Smooth muscle cell (in vitro differentiated cells): ENCODE measurements at regions not wholly inside any gene's neighbourhood (a gene's known extent, or its start where the extent isn't known, plus 50 kb on each side); places are given as distances from the start of the nearest gene placed in this dataset.
A peak's percentile ranks its signal among the peaks of the same experiment; 100 is the strongest.
"Not testable (repeated sequence)": the region's sequence is repeated elsewhere in the genome, so short reads cannot be mapped to it uniquely, and the experiment has no call there.

Source experiments
- DNase-seq: peaks from one replicate; lab custom pipeline; 2025; ENCODE audit not compliant: unreplicated experiment; lab: John Stamatoyannopoulos, UW
- H2AFZ ChIP-seq: fragments of 200-600 bp; sonication (generic); 2 replicates; pipeline ENCODE4 v1.6.0; 2016; ENCODE audit warnings: antibody characterized with exemption, low read depth, mild to moderate bottlenecking
- H3F3A ChIP-seq: fragments of 200-600 bp; sonication (generic); 2 replicates; pipeline ENCODE4 v1.6.0; 2017; ENCODE audit warnings: antibody characterized with exemption, low read depth
- H3K27ac ChIP-seq: fragments of 200-600 bp; sonication (generic); 2 replicates; pipeline ENCODE4 v1.5.1; 2016; ENCODE audit warnings: low read depth, mild to moderate bottlenecking
- H3K27me3 ChIP-seq: fragments of 200-600 bp; sonication (generic); 2 replicates; pipeline ENCODE4 v1.6.1; 2016; ENCODE audit warnings: low read depth, mild to moderate bottlenecking
- H3K36me3 ChIP-seq: fragments of 200-600 bp; sonication (generic); 2 replicates; pipeline ENCODE4 v1.5.1; 2016; ENCODE audit warnings: low read depth
- H3K4me1 ChIP-seq: fragments of 200-600 bp; sonication (generic); 2 replicates; pipeline ENCODE4 v1.5.1; 2016; ENCODE audit warnings: low read depth
- H3K4me2 ChIP-seq: fragments of 200-600 bp; sonication (generic); 2 replicates; pipeline ENCODE4 v1.6.0; 2016; ENCODE audit warnings: mild to moderate bottlenecking
- H3K4me3 ChIP-seq: fragments of 200-600 bp; sonication (generic); 2 replicates; pipeline ENCODE4 v1.5.1; 2016; ENCODE audit warnings: mild to moderate bottlenecking
- H3K79me2 ChIP-seq: fragments of 200-600 bp; sonication (generic); 2 replicates; pipeline ENCODE4 v1.6.0; 2016; ENCODE audit warnings: low read depth, mild to moderate bottlenecking
- H3K9ac ChIP-seq: fragments of 200-600 bp; sonication (generic); 2 replicates; pipeline ENCODE4 v1.6.0; 2016; ENCODE audit warnings: low read depth
- H3K9me3 ChIP-seq: fragments of 200-600 bp; sonication (generic); replicated peaks from 2 replicates; pipeline ENCODE4 v1.5.1; 2016; ENCODE audit warnings: low read depth
- H4K20me1 ChIP-seq: fragments of 200-600 bp; sonication (generic); 2 replicates; pipeline ENCODE4 v1.6.0; 2016; ENCODE audit warnings: low read depth
- CTCF ChIP-seq: fragments of 200-600 bp; sonication (generic); IDR thresholded peaks from 2 replicates; pipeline ENCODE4 v1.5.1; 2017; ENCODE audit warnings: borderline replicate concordance, mild to moderate bottlenecking, antibody characterized with exemption; ENCODE audit not compliant: insufficient read depth, poor library complexity, severe bottlenecking
- WGBS: methylation state at CpG from one replicate; pipeline ENCODE4 v1.1.7; 2016; ENCODE audit warnings: low lambda C conversion rate; 5-methylcytosine and 5-hydroxymethylcytosine counted together

GRCh38 chr10:89981891-89982290 lies 280.5 kb downstream of the KIF20B start:
- Histone ChIP-seq H3K4me3 (no peak overlapping the region), H3F3A (no peaks in the 10 kb centered on the region), H3K4me2 (no peak overlapping the region), H3K9me3 (no peaks in the 10 kb centered on the region), H3K4me1 (no peaks in the 10 kb centered on the region), H4K20me1 (no peaks in the 10 kb centered on the region), H3K27me3 (no peaks in the 10 kb centered on the region), H3K79me2 (no peaks in the 10 kb centered on the region), H3K9ac (no peak overlapping the region), H3K27ac (no peak overlapping the region), H2AFZ (peak overlapping the region; percentile 2), H3K36me3 (no peaks in the 10 kb centered on the region)
- TF ChIP-seq CTCF, result no peak
- no peak for DNase-seq
- WGBS, result 37% methylated on average over 3 of the region's 3 CpGs

GRCh38 chr10:89985446-89985845 lies 284.1 kb downstream of the KIF20B start:
- no peak overlapping the region for H2AFZ ChIP-seq
- no peak overlapping the region for H3K9ac ChIP-seq
- H3K4me1 ChIP-seq, result no peaks in the 10 kb centered on the region
- no peak overlapping the region for H3K4me2 ChIP-seq
- H3K79me2 ChIP-seq, result no peaks in the 10 kb centered on the region
- no peaks in the 10 kb centered on the region for H3K9me3 ChIP-seq
- no peak for DNase-seq
- H3K36me3 ChIP-seq, result no peaks in the 10 kb centered on the region
- H3K27me3 ChIP-seq, result no peaks in the 10 kb centered on the region
- WGBS, result 95% methylated on average over 7 of the region's 7 CpGs
- H3F3A ChIP-seq, result no peaks in the 10 kb centered on the region
- no peak overlapping the region for H3K27ac ChIP-seq
- no peak for TF ChIP-seq CTCF
- no peak overlapping the region for H3K4me3 ChIP-seq
- H4K20me1 ChIP-seq, result no peaks in the 10 kb centered on the region

- H3K9me3 ChIP-seq, H3K9ac ChIP-seq, H3K4me3 ChIP-seq, H3K27me3 ChIP-seq, DNase-seq, H3K36me3 ChIP-seq, H3K79me2 ChIP-seq, H2AFZ ChIP-seq, H3K4me2 ChIP-seq, H3K4me1 ChIP-seq, H3K27ac ChIP-seq, H4K20me1 ChIP-seq, H3F3A ChIP-seq: not testable (repeated sequence)
These were observed 287.0 kb downstream of the KIF20B start for GRCh38 chr10:89988361-89988760.

- TF ChIP-seq CTCF, result no peak
- no peak overlapping the region for H3K9ac ChIP-seq
- no peaks in the 10 kb centered on the region for H3K27me3 ChIP-seq
- H4K20me1 ChIP-seq, result no peaks in the 10 kb centered on the region
- no peaks in the 10 kb centered on the region for H3K4me1 ChIP-seq
- H3K79me2 ChIP-seq, result no peaks in the 10 kb centered on the region
- H3K4me3 ChIP-seq, result no peak overlapping the region
- H3K27ac ChIP-seq, result no peak overlapping the region
- no peak overlapping the region for H3K4me2 ChIP-seq
- H3F3A ChIP-seq, result no peaks in the 10 kb centered on the region
- no peaks in the 10 kb centered on the region for H3K36me3 ChIP-seq
- no peaks in the 10 kb centered on the region for H3K9me3 ChIP-seq
- no peak overlapping the region for H2AFZ ChIP-seq
- DNase-seq, result no peak
- 100% methylated on average over 1 of the region's 1 CpG for WGBS
These were observed 291.2 kb downstream of the KIF20B start for GRCh38 chr10:89992575-89992974.
